BLaER1 treated with 17β-estradiol and CSF1 and Interleukin-3, amounts not matched to agents 10 nM and 100 nM (cell line): ENCODE measurements at regions not wholly inside any gene's neighbourhood (a gene's known extent, or its start where the extent isn't known, plus 50 kb on each side); places are given as distances from the start of the nearest gene placed in this dataset.

Source experiments
- H3K27ac ChIP-seq, 11 experiments: shearing (Covaris generic); formaldehyde crosslinking; 2 replicates each; pipeline ENCODE4 v1.8.1; 2022
- H3K27me3 ChIP-seq, 11 experiments: shearing (Covaris generic); formaldehyde crosslinking; 2 replicates each; pipeline ENCODE4 v1.8.1; 2022
- H3K36me3 ChIP-seq, 11 experiments: shearing (Covaris generic); formaldehyde crosslinking; 2 replicates each; pipeline ENCODE4 v1.8.1; 2022
- H3K4me1 ChIP-seq, 10 experiments: shearing (Covaris generic); formaldehyde crosslinking; 2 replicates each; pipeline ENCODE4 v1.8.1; 2022
- H3K4me2 ChIP-seq, 11 experiments: shearing (Covaris generic); formaldehyde crosslinking; 2 replicates each; pipeline ENCODE4 v1.8.1; 2022
- H3K4me3 ChIP-seq, 10 experiments: shearing (Covaris generic); formaldehyde crosslinking; 2 replicates each; pipeline ENCODE4 v1.8.1; 2022
- H3K9ac ChIP-seq, 11 experiments: shearing (Covaris generic); formaldehyde crosslinking; 2 replicates each; pipeline ENCODE4 v1.8.1; 2022
- H3K9me3 ChIP-seq, 11 experiments: shearing (Covaris generic); formaldehyde crosslinking; replicated peaks in 1 of 11; 2 replicates each; pipeline ENCODE4 v1.8.1; 2022
- H4K20me1 ChIP-seq, 11 experiments: shearing (Covaris generic); formaldehyde crosslinking; 2 replicates each; pipeline ENCODE4 v1.8.1; 2022
- Cebpa-rat ChIP-seq, 11 experiments: shearing (Covaris generic); IDR thresholded peaks; 2 replicates each; pipeline ENCODE4 v1.8.1; 2022

- Histone ChIP-seq H3K9ac (no peak overlapping the region), H3K4me3 (no peak overlapping the region), H3K4me2 (no peak overlapping the region; a peak in 2 of 22 replicates), H3K27ac (no peak overlapping the region), H3K36me3 (no peaks in the 10 kb centered on the region), H3K27me3 (no peaks in the 10 kb centered on the region), H3K4me1 (no peaks in the 10 kb centered on the region; a peak in 1 of 20 replicates), H4K20me1 (no peaks in the 10 kb centered on the region), H3K9me3 (no peaks in the 10 kb centered on the region)
- TF ChIP-seq Cebpa-rat (IDR thresholded peaks at IDR 0.05): no peak
Measured at GRCh38 chr14:51328064-51328771, 88.2 kb downstream of the TMX1 start.

- no peaks in the 10 kb centered on the region; a peak in 1 of 20 replicates for H3K4me1 ChIP-seq
- no peaks in the 10 kb centered on the region for H3K36me3 ChIP-seq
- no peak overlapping the region for H3K4me3 ChIP-seq
- no peak overlapping the region for H3K9ac ChIP-seq
- no peak for TF ChIP-seq Cebpa-rat (IDR thresholded peaks at IDR 0.05)
- H3K9me3 ChIP-seq: no peaks in the 10 kb centered on the region
- no peak overlapping the region for H3K4me2 ChIP-seq
- H4K20me1 ChIP-seq: no peaks in the 10 kb centered on the region
- no peak overlapping the region for H3K27ac ChIP-seq
- H3K27me3 ChIP-seq: no peaks in the 10 kb centered on the region
Measured at GRCh38 chr14:51328772-51329353, 88.8 kb downstream of the TMX1 start.

- Histone ChIP-seq H3K4me3 (no peak overlapping the region), H3K4me1 (no peaks in the 10 kb centered on the region; a peak in 1 of 20 replicates), H3K27me3 (no peaks in the 10 kb centered on the region), H3K27ac (no peak overlapping the region), H3K9ac (no peak overlapping the region), H3K36me3 (no peaks in the 10 kb centered on the region), H3K9me3 (no peaks in the 10 kb centered on the region), H4K20me1 (no peaks in the 10 kb centered on the region), H3K4me2 (no peak overlapping the region)
- TF ChIP-seq Cebpa-rat (IDR thresholded peaks at IDR 0.05): no peak
Measured at GRCh38 chr14:51331486-51332367, 91.7 kb downstream of the TMX1 start.

GRCh38 chr14:51333299-51333698 lies 93.3 kb downstream of the TMX1 start:
- Histone ChIP-seq H3K4me2 (no peak overlapping the region), H3K9ac (no peak overlapping the region), H3K27me3 (no peaks in the 10 kb centered on the region), H3K4me1 (no peaks in the 10 kb centered on the region; a peak in 1 of 20 replicates), H3K4me3 (no peak overlapping the region), H3K27ac (no peak overlapping the region), H4K20me1 (no peaks in the 10 kb centered on the region), H3K9me3 (no peaks in the 10 kb centered on the region), H3K36me3 (no peaks in the 10 kb centered on the region)
- no peak for TF ChIP-seq Cebpa-rat (IDR thresholded peaks at IDR 0.05)

- Histone ChIP-seq H3K9ac (no peak overlapping the region), H3K4me3 (no peak overlapping the region), H3K27me3 (no peaks in the 10 kb centered on the region), H3K9me3 (no peaks in the 10 kb centered on the region), H3K4me1 (no peaks in the 10 kb centered on the region), H4K20me1 (no peaks in the 10 kb centered on the region), H3K27ac (no peak overlapping the region), H3K4me2 (no peak overlapping the region), H3K36me3 (no peaks in the 10 kb centered on the region)
- no peak for TF ChIP-seq Cebpa-rat (IDR thresholded peaks at IDR 0.05)
Measured at GRCh38 chr14:51333901-51334521, 94.0 kb downstream of the TMX1 start.

GRCh38 chr14:51334566-51334965 lies 94.5 kb downstream of the TMX1 start:
- Histone ChIP-seq H3K4me3 (no peak overlapping the region), H3K4me1 (no peaks in the 10 kb centered on the region), H3K4me2 (no peak overlapping the region), H3K9ac (no peak overlapping the region), H3K36me3 (no peaks in the 10 kb centered on the region), H4K20me1 (no peaks in the 10 kb centered on the region), H3K9me3 (no peaks in the 10 kb centered on the region), H3K27me3 (no peaks in the 10 kb centered on the region), H3K27ac (no peak overlapping the region)
- no peak for TF ChIP-seq Cebpa-rat (IDR thresholded peaks at IDR 0.05)

GRCh38 chr14:51335531-51335930 lies 95.5 kb downstream of the TMX1 start:
- no peaks in the 10 kb centered on the region for H3K4me1 ChIP-seq
- H3K9me3 ChIP-seq: no peaks in the 10 kb centered on the region
- H3K4me3 ChIP-seq: no peak overlapping the region
- no peaks in the 10 kb centered on the region for H3K27me3 ChIP-seq
- H4K20me1 ChIP-seq: no peaks in the 10 kb centered on the region
- no peaks in the 10 kb centered on the region for H3K36me3 ChIP-seq
- no peak overlapping the region for H3K27ac ChIP-seq
- no peak for TF ChIP-seq Cebpa-rat (IDR thresholded peaks at IDR 0.05)
- no peak overlapping the region for H3K4me2 ChIP-seq
- H3K9ac ChIP-seq: no peak overlapping the region

- Histone ChIP-seq H3K4me2 (no peak overlapping the region), H3K9ac (no peak overlapping the region), H3K4me3 (no peak overlapping the region), H3K9me3 (no peaks in the 10 kb centered on the region), H3K27me3 (no peaks in the 10 kb centered on the region), H3K27ac (no peak overlapping the region), H3K36me3 (no peaks in the 10 kb centered on the region), H4K20me1 (no peaks in the 10 kb centered on the region), H3K4me1 (no peaks in the 10 kb centered on the region)
- no peak for TF ChIP-seq Cebpa-rat (IDR thresholded peaks at IDR 0.05)
Measured at GRCh38 chr14:51335961-51336723, 96.1 kb downstream of the TMX1 start.

GRCh38 chr14:51336734-51337133 lies 96.7 kb downstream of the TMX1 start:
- no peak overlapping the region for H3K4me2 ChIP-seq
- no peaks in the 10 kb centered on the region for H3K36me3 ChIP-seq
- H3K4me1 ChIP-seq: no peaks in the 10 kb centered on the region
- H3K9ac ChIP-seq: no peak overlapping the region
- no peak for TF ChIP-seq Cebpa-rat (IDR thresholded peaks at IDR 0.05)
- no peak overlapping the region for H3K4me3 ChIP-seq
- H3K27me3 ChIP-seq: no peaks in the 10 kb centered on the region
- H3K27ac ChIP-seq: no peak overlapping the region
- H4K20me1 ChIP-seq: no peaks in the 10 kb centered on the region
- no peaks in the 10 kb centered on the region for H3K9me3 ChIP-seq
